Body of pancreas (tissue), 4 donors: ENCODE measurements at regions not wholly inside any gene's neighbourhood (a gene's known extent, or its start where the extent isn't known, plus 50 kb on each side); places are given as distances from the start of the nearest gene placed in this dataset.

Source experiments
- CTCF ChIP-seq, 7 experiments: fragments of 450-650 bp in 4 of 7; fragments of 200-600 bp in 3 of 7; sonication (generic) in 3 of 7; IDR thresholded peaks; one replicate each; pipeline ENCODE4 v1.5.1; 2016 to 2019; ENCODE audit warnings: antibody characterized with exemption in 7 of 7
- POLR2A ChIP-seq, 3 donors: fragments of 450-650 bp; IDR thresholded peaks; one replicate each; pipeline ENCODE4 v1.6.1; 2016; ENCODE audit warnings: antibody characterized with exemption in 3 of 3, mild to moderate bottlenecking in 2 of 3

GRCh38 chr10:100658269-100658668 lies 87.1 kb upstream of the PAX2 start:
- no peak for TF ChIP-seq CTCF (IDR thresholded peaks at IDR 0.05)
- no peak for TF ChIP-seq POLR2A (IDR thresholded peaks at IDR 0.05)
